ENCODE measurements at regions not wholly inside any gene's neighbourhood (a gene's known extent, or its start where the extent isn't known, plus 50 kb on each side); places are given as distances from the start of the nearest gene placed in this dataset.

DNA sequence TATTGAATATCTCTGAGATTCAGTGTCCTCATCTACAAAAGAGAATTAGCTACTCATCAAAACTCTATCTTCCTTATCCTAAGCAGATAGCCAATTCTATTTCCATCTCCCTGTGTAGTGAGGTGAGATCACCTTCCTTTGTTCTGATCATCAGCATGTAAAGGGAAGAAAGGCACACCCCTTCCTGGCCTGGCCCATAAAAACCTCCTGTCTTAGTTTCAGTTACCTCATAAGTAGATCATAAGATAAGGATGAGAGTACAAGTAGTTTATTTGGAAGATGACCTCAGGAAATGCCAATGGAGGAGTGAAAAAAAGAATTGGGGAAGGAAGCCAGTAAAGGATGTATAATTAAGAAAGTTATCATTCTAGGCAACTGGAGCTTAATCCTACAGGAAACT is 114.5 kb upstream of the GADL1 start:
- peak; percentile 82 for DNase-seq

DNA sequence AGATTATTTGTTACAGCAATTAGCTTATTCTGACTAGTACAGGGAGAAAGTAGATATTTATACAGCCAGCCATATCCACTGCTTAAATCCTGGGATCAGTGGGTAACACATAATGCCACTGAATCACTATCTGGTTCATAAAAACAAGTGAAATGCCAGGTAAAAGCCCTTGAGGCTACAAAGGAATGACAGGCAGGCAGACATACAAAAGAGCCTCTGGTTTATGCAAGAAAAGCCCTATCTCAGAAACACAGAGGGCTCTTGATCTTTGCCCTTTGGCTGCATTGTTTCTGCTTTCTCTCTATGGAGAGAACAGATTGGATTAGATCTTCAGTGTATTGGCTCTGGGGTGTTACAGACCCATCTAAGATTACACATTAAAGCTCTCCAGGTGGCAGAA is 115.4 kb upstream of the GADL1 start:
- peak; percentile 80 for DNase-seq

DNA sequence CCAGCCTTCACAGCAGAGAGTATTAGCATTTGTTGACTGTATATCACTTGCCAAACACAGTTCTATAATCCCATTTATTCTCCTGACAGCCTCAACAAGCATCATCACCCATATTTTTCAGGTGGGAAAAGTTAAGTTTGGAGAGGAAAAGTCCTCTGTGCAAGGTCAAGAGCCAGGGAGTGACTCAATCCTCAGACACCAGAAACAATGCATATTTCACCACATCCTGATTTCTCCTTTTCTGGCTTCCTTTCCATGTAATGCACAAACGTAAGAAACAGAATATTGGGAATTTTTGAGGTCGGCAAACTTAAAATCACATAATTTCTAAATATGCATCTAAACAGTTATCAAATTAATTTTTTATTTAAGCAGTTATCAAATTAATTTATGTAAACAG is 116.0 kb upstream of the GADL1 start:
- no peak for DNase-seq

DNA sequence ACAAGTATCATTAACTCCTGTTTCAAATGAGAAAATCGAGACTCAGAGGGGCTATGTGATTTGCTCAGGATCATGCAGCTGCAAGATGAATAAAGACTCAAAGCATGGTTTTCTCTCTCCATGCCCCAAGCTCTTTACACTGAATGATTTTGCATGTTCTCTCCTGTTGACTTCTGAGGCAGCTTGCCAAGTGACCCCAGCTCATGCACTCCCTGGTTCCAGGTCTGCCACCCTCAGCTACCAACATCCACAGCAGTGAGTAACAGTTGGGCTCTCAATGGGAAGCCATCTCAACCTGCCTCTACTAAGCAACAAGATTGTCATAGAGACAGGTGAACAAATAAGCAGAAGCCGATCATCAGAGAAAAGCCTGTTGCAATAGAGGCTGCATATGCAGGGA is 116.9 kb upstream of the GADL1 start:
- DNase-seq: no peak

DNA sequence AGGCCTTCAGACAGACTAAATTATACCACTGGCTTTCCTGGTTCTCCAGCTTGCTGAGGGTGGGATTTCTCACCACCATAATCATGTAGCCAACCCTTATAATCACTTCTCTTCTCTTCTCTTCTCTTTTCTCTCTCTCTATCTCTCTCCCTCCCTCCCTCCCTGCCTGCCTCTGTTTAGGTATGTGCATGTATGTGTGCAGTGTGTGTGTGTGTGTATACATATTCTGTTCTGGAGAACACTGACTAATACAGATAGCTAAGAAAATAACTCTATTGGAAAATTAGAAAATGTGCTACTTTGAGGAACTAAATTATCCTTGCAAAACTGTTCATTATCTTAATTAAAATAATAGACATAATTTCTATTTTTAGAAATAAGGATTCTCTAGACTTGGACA is 118.6 kb upstream of the GADL1 start:
- no peak for DNase-seq

DNA sequence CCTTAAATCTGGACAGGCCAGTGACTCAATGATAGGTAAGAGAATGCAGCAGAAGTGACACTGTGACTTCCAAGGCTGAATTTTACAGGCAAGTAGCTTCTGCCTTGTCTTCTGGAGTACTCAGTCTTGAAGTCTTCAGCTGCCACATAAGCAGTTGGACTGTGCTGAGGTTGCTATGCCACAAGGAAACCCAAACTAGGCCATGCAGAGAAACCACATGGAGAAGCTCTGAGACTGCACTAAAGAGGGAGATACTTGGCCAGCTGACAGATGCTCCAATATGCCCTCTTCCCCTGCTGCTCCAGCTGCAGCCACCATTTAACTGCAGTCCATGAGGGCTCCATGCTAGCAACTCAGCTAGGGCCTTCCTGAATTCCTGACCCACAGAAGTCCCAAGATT is 119.4 kb upstream of the GADL1 start:
- DNase-seq: no peak

DNA sequence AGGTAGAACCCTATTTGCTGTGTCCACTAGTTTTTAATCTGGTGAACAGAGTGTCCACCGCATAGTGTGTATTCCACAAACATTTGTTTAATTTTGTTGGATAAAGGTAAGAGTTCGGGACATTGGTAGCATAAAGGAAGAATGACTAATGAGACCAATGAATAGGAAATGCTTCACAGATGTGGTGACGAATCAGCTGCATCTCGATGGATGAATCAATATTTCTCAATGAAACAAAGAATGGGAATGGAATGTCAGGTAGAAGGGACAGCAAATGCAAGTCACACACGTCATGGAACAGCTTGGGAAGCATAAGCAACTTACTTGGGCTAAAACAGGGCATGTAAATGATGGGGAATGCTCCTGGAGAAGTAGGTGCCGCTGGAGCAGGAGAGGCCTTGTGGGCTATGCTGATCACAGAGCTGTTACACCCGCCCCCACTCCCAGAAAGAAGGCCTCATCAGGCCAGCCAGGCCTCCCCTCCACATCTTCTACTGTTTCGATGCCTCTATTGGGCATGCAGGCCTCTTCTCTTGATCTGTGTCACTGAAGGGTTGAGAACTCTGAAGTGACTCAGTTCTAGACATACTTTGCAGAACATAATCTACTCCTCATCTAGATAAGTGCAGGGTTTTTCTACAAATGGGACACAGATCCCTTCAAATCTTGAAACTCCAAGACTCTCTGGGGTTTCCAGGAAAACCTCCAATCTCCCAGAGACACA is 120.0 kb upstream of the GADL1 start:
- no peak for DNase-seq

DNA sequence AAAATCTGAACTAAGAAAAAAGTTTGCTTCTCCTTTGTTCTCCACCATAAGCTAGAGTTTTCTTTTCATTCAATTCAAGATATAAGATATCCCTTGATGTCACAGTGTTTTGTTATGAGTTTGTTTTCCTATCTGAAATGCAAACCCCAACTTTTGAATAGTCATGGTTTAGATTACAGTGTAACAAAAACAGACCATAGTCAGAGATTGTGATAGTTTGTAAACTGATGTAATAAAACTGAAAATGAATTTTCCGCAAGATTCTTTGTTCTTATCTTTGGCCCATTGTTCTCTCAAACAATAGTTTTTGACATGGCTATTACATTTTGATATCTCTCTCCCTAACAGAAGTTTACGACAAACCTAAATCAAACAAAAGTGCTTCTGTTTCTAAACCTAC is 121.7 kb upstream of the GADL1 start:
- no peak for DNase-seq

DNA sequence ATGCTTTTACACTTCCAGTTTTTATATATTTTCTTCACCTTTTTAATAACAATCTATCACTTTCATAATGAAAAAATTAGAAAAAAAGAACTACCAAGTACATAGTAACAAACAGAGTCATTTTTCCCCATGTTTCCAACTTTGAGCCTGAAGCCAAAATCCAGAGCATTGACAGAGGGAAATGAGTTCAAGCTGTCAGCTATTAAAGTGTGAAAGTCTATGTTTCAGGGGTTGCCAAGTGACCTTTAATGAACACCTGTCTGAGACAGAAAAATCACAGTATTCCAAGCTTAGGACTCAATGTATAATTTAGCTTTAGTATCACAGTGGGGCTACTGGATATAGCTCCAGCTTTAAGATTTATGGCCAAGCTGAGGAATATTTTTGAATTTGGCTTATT is 128.3 kb upstream of the GADL1 start:
- no peak for DNase-seq

DNA sequence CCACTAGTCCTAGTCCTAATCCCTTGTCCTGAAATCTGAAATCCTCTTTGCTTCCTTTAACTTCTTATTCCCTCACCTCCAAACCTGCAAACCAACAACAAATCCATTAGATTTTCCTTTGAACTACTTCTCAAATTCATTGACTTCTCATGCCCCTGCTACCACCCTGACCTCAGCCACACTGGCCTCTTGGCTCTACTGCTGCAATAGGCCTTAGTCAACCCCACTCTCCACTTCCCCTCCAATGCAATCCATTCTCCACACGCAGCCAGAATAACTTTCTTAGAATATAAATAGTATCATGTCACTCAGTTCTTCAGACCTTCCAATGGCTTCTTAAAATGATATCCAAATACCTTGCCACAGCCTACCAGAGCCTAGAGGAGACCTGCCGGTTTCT is 131.1 kb upstream of the GADL1 start:
- DNase-seq: no peak

DNA sequence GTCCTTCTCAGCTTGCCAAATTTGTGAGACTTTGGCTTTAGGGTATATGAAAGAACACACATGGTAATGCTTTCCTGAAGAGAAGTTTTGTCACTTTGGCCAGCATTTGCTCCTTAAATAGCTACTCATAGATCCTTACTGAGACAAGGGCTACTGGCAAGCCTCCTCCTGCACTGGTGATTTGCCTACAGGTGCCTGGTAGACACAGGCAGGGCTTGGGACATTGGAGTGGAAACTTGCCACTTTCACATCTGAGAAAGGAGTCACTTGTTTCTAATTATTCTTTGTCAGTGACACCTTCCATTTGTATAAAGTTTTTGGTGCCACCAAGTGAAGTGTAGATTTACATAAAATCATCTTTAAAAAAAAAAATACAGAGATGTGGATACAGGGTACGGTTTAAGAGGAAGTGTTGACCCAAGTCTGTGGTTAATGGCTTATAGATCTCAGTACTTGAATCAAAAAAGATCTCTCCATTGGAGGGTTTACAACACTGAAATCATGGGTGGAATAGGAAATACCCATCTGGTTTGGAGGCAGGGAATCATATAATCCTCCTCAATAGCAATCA is 132.8 kb upstream of the GADL1 start:
- DNase-seq: no peak

DNA sequence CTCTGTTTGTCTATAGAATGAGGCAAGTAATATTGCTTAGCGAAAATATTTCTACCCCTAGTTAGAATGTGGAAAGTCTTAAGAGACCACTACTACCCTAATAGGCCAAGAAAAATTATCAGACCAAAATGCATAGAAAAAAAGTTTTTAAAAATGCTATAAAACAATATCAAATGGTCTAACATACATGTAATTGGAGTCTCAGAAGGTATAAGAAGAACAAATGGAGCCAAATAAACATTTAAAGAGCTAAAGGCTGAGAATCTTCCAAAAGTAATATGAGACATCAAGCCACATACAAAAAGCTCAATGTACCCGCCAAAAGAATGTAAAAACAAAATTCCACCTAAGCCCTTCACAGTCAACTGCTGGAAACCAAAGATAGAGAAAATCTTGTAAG is 133.5 kb upstream of the GADL1 start:
- no peak for DNase-seq

DNA sequence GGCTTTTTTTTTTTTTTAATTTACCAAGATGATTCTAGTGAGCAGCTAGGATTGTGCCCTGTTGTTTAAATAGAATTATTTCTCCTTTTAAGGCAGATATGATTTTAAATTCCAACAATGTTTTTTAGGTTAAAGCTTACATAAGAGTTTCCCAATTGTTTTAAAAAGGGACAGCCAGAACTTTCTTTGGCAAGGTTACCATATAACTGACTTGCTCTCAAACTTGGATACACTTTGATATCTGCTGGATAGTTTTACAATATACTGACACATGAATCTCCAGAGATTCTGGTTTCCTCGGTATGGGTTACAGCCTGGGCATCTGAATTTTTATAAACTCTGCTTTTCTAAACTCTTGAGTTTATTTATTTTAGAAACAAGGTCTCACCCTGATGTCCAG is 134.3 kb upstream of the GADL1 start:
- DNase-seq: no peak

DNA sequence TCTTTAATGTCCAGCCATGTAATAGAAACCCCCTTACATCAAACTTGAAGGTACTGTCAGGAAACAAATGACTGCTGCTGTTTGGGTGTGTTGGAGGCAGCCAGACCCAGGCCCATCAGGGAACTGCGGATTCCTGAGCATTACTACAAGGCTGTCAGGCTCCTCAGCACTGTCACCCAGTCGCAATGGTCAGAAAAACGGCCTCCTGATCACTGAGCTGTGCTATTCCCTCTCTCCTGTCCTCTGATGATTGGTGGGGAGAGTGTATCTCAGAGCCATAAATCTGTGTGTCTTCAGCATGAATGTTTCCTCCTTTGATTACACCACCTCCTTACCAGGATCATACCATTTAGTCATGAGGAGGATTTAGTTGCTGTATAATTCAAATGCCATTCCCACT is 135.2 kb upstream of the GADL1 start:
- no peak for DNase-seq

DNA sequence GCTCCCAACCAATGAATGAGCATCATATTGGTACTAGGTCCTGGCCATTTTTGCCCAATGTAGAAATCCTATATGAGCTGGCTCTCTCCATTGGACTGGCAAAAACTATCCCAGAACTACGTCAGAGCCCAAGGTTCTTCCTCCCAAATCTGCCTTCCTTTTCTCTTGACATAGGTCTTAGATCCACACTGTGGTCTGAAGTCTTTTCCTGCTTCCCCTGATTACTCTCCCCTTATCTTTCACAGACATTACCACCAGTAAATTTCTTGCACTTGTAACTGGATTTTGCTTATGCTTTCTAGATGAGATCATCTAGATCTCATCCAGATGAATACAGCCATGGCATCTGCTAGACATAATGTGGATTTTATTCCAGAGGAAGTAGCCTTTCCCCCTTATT is 141.2 kb upstream of the GADL1 start:
- DNase-seq: no peak

DNA sequence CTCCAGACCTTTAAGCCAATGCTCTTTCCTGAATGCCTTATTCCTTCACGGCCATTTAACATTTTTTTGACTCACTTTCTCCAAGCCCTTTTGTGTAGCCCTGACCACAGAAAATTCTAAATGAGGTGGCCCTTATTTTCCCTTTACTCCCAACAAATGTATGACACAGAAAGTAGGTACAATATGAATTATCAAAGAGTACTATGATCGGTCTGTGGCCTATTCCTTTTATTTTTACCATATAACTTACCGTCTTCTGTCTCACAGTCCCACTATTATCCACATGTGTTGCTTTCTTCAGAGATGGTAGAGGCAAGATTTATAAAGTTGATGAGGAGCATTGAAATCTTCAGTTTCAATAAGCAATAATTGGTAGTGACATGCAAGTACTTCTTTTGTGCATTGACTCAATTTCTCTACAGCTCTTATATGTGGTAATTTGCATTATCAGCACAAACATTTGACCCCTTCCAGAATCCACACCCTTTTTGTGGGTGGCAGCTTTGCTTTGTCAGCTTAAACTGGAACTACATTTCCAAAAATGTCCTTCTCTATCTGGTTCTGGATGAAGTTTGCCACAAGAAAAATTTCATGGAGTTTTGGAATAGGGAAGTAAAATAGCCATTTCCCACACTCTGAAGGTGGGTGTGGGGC is 143.8 kb upstream of the GADL1 start:
- DNase-seq: no peak

DNA sequence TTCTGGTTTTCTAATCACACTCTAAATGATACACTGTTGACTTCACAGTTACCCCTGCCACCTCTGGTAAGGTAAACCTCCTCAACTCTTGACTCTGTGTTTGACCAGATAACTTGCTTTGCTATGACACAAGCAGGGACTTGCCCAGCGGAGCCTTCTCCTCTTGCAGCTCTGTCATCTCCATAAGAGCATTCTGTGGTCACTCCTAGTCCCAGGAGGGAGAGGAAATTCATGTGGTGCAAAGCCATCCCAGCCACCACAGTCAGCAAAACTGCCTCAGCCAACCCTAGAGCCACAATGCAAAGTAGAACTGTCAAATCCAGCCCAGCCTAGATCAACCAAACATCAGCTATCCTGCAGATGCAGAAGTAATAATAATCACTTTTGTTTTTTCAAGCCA is 144.7 kb upstream of the GADL1 start:
- DNase-seq: peak; percentile 60

DNA sequence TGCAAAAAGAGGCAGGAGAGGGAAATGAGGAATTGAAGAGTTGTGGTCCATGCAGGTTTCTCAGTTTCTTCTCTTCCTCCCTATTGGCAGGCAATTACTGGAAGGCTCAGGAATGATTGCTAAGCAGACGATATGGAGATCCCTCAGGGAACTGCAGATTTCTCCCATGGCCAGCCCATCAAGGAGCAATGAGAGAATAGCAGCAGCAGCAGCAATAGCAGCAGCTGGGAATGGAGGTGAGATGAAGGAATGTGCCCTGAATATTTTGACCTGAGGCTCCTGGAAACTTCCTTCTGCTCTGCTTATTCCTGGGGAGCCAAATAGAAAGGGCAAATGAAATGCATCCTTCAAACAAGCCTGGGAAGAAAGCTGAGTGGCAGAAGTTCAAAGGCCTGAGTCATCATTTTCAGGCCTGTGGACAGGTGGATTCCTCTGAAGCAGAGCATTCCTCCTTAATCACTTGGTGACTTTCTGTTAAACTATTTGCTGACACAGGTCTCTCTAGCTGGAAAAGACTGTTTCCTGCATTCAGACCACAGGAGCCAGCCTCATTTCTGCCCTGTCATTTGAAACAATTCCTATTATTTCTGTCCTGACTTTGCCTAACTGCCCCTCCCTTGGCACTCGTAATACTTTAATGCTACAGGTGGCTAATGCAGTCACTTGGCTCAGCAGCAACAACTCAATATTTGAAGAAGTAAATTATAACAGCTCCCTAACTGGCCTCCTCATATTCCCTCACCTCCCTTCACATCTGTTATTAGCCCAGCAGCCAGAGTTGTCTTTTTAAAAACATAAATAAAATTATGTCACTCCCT is 146.9 kb upstream of the GADL1 start:
- DNase-seq: peak; percentile 97

DNA sequence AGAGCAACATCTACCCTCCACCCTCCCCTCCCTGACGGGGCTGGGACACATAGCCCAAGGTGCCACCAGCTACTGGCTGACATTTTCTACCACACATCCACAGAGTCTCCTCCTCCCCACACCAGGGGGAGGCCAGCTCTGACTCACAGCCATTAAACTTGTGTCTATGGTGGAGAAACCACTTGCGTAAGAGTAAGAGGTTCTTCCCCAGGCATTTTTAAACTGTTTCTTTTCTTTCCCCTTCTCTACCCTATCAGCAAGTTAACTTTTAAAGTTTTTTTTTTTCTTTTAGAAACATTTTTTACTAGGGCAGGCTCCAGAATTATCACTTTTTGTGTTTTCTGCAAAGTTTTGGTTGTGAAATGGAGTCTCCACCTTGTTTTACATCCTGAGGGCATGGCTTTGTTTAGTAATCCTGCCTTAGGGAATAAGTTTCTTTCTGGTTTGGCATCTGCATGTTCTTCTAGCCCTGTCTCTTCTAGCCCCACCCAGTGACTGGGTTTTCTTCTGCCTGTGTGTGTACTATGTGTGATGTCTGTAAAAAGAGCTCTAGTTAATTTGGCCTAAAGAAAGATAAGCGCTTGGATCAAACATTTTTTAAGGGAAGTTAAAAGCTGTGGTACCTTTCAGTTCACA is 148.8 kb upstream of the GADL1 start:
- no peak for DNase-seq

DNA sequence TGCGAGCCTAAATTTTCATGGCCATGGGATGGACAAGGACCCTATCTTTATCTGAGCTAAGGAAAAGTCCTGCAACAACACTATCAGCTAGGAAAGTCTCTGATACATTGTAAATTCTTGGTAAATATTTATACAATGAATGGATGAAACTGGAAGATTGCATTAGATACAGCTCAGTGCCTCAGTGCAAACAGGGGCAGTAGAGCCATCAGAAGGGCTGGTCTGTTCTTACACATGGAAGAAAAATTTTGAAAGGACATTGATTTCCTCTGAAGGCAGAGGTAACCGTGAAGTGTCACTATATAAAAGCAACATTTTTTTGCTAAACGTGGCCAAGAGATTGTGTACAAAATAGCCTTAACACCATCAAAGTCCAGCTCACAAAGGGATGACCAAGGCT is 153.2 kb upstream of the GADL1 start:
- no peak for DNase-seq

DNA sequence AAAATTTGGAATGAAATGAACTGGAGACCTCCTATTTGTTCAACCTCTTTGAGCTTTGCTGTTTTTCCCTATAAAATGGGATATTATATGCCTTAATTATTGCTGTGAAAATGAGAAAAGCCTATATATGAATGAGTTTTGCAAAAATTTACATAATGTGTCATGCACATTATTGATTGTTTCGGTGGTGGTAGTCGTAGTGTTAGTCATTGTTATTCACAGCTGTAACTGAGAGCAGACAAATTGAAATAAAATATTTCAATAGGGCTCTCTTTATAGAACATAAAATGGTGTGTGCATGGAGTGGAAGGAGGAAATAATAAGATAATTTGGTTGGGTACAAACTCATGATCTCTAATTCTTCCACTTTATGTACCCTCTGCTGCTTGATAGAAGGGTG is 153.7 kb upstream of the GADL1 start:
- no peak for DNase-seq

DNA sequence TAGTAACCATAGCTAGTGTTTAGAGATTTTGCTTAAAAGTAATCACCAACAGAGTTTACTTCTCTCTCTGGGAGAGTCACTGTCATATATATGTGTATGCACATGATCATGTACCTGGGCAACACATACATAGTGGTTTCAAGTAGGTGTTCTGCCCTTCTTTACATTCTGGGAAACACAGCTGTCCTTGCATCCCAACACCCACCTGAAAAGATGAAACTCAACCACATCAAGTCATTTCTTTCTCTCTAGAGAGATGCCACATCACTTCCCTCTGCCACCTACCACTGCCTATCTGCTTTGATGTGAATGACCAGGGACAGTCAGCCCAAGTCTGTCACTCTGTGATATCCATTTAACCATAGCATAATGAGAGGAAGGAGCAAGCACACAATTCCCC is 155.8 kb upstream of the GADL1 start:
- DNase-seq: no peak

DNA sequence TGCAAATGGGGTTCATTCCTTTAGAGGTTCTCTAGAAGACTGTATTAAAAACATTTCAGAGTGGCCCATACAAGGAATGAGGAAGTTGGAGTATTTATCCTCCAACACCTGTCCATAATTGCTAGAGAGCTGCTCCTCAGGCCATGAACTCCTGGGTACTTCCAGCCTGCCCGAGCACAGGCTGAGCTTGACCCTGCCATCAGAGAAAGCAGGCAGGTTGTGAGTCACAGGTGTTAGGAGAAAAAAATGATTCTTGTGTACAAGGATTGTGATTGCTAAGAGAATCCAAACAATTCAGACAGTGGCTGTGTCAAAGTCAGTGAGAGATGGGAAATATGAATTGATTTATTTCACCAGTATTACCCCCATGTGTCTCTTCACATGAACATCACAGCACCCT is 156.8 kb upstream of the GADL1 start:
- DNase-seq: no peak
